SK-N-SH (cell line): ENCODE measurements at regions not wholly inside any gene's neighbourhood (a gene's known extent, or its start where the extent isn't known, plus 50 kb on each side); places are given as distances from the start of the nearest gene placed in this dataset.

Experiments
- CTCF ChIP-seq: fragments of 200-600 bp; sonication (generic); IDR thresholded peaks from 2 replicates; pipeline ENCODE4 v1.6.1; 2017; ENCODE audit warnings: antibody characterized with exemption, mild to moderate bottlenecking, moderate library complexity
- USF1 ChIP-seq: IDR thresholded peaks from 2 replicates; pipeline ENCODE4 v1.4.0; 2012; ENCODE audit warnings: low read depth, borderline replicate concordance

GRCh38 chr2:146278881-146279280 lies 1565.9 kb upstream of the ACVR2A start:
- TF ChIP-seq CTCF: no peak
- no peak for TF ChIP-seq USF1
